ENCODE measurements at regions not wholly inside any gene's neighbourhood (a gene's known extent, or its start where the extent isn't known, plus 50 kb on each side); places are given as distances from the start of the nearest gene placed in this dataset.
"Not testable (repeated sequence)": the region's sequence is repeated elsewhere in the genome, so short reads cannot be mapped to it uniquely, and the experiment has no call there.

DNA sequence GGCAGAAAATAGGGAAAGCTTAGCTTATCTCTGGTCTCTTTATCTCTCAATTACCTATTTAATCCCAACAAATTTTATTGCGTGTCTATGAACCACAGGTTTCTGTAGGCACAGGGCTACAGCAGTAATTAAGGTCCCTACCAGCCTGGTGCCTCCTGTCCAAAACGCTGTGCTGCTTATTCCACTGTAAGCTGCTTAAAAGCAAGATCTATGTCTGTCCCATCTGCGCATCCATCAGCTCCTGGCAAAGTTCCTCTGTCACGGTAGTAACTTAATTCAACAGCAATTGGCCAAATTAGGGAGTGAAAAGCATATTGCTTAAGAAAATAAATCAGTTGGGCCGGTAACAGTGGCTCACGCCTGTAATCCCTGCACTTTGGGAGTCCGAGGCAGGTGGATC is 235.8 kb upstream of the VLDLR start:
- in situ Hi-C loops (cut with MboI) = loop anchor here (10.0 kb wide), 1 partner anchor 61 kb away; no protein-coding TSS in a partner anchor
- no peaks in the 10 kb centered on the region for H3K4me1 ChIP-seq (ENCODE audit: insufficient read depth)
- H3K27me3 ChIP-seq (replicated peaks; ENCODE audit: insufficient read depth) = peaks cover 9% of the 10 kb centered on the region
- DNase-seq = no peak
- no peaks in the 10 kb centered on the region for H3K9me2 ChIP-seq (ENCODE audit: insufficient read depth)
- H3K27ac ChIP-seq = no peak overlapping the region
- H3K9ac ChIP-seq = no peak overlapping the region
- H4K20me1 ChIP-seq (ENCODE audit: insufficient read depth) = no peaks in the 10 kb centered on the region
- no peak overlapping the region for H3K4me3 ChIP-seq
- TF ChIP-seq EZH2 (IDR thresholded peaks at IDR 0.05; ENCODE audit: insufficient read depth, poor library complexity, severe bottlenecking) (no peak), EZH2phosphoT487 (IDR thresholded peaks at IDR 0.05; ENCODE audit: insufficient read depth, low read depth) (no peak)
- no peaks in the 10 kb centered on the region for H3K9me3 ChIP-seq (ENCODE audit: low read depth)
- H3F3A ChIP-seq (ENCODE audit: insufficient read depth) = no peaks in the 10 kb centered on the region
- H2AFZ ChIP-seq = no peak overlapping the region
- H3K36me3 ChIP-seq (ENCODE audit: low read depth) = no peaks in the 10 kb centered on the region
- H3K4me2 ChIP-seq (ENCODE audit: unreplicated experiment) = no peak overlapping the region
- H3K79me2 ChIP-seq (ENCODE audit: insufficient read depth) = no peaks in the 10 kb centered on the region
- 61 to 63% methylated on average over 7 of the region's 7 CpGs for WGBS, 2 experiments (ENCODE audit: low coverage in 1 of 2, low lambda C conversion rate in 2 of 2, missing lambda C conversion rate in 2 of 2)

DNA sequence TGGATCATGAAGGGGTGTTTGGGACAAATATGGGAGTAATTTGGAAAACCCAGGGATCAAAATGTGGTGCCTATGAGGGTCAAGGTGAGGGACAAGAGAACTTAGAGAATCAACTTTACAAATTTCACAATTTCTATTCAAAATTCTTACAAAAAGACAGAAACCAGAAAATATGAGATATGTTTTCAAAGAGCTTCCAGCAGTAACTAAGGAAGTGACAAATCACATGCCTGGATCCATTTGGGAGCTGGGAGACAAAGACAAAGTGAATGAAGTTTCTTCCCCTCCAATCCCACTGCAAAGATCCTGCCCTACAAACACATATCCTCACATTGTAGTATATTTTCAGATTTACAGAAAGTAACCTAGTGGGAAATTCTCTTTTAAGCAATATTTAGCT is 235.0 kb upstream of the VLDLR start:
- Histone ChIP-seq H3K9me2 (ENCODE audit: insufficient read depth) (no peaks in the 10 kb centered on the region), H4K20me1 (ENCODE audit: insufficient read depth) (no peaks in the 10 kb centered on the region), H3K79me2 (ENCODE audit: insufficient read depth) (no peaks in the 10 kb centered on the region), H2AFZ (0 out of 2 replicates have a peak overlapping the region, but pooled peaks have one; percentile 0), H3F3A (ENCODE audit: insufficient read depth) (no peaks in the 10 kb centered on the region), H3K4me1 (ENCODE audit: insufficient read depth) (no peaks in the 10 kb centered on the region), H3K4me2 (ENCODE audit: unreplicated experiment) (no peak overlapping the region), H3K27me3 (replicated peaks; ENCODE audit: insufficient read depth) (peaks cover 9% of the 10 kb centered on the region), H3K27ac (no peak overlapping the region), H3K4me3 (no peak overlapping the region), H3K36me3 (ENCODE audit: low read depth) (no peaks in the 10 kb centered on the region), H3K9me3 (ENCODE audit: low read depth) (no peaks in the 10 kb centered on the region), H3K9ac (no peak overlapping the region)
- DNase-seq = no peak
- TF ChIP-seq EZH2 (IDR thresholded peaks at IDR 0.05; ENCODE audit: insufficient read depth, poor library complexity, severe bottlenecking) = no peak
- no peak for TF ChIP-seq EZH2phosphoT487 (IDR thresholded peaks at IDR 0.05; ENCODE audit: insufficient read depth, low read depth)
- in situ Hi-C loops (cut with MboI) = loop anchor here (10.0 kb wide), 1 partner anchor 62 kb away; no protein-coding TSS in a partner anchor

DNA sequence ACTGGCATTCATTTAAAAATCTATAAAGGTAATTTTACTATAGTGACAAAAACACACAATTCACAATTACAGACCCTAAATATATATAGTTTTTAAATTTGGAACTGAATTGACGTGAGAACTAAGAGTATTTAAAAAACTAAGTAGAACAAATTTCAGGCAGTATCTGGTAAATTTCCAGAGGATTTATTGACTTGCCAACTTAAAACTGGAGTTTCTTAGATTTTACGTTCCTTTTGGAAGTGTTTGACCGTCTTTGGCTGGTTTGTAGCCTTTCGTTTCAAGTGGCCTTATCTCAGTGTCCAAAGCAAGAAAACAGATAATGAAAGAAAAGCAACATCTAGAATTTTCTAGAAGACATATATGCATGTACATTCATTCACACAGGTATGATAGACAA is 234.4 kb upstream of the VLDLR start:
- H3K79me2 ChIP-seq (ENCODE audit: insufficient read depth) = no peaks in the 10 kb centered on the region
- no peak for DNase-seq
- WGBS, 2 experiments (ENCODE audit: low coverage in 1 of 2, low lambda C conversion rate in 2 of 2, missing lambda C conversion rate in 2 of 2) = 8 to 11% methylated on average over 4 of the region's 4 CpGs
- no peaks in the 10 kb centered on the region for H3F3A ChIP-seq (ENCODE audit: insufficient read depth)
- no peaks in the 10 kb centered on the region for H4K20me1 ChIP-seq (ENCODE audit: insufficient read depth)
- H3K36me3 ChIP-seq (ENCODE audit: low read depth) = no peaks in the 10 kb centered on the region
- no peaks in the 10 kb centered on the region for H3K4me1 ChIP-seq (ENCODE audit: insufficient read depth)
- no peak overlapping the region for H2AFZ ChIP-seq
- peaks cover 9% of the 10 kb centered on the region for H3K27me3 ChIP-seq (replicated peaks; ENCODE audit: insufficient read depth)
- H3K4me3 ChIP-seq = no peak overlapping the region
- H3K27ac ChIP-seq = no peak overlapping the region
- no peaks in the 10 kb centered on the region for H3K9me2 ChIP-seq (ENCODE audit: insufficient read depth)
- H3K9ac ChIP-seq = no peak overlapping the region
- in situ Hi-C loops (cut with MboI) = loop anchor here (10.0 kb wide), 1 partner anchor 62 kb away; no protein-coding TSS in a partner anchor
- TF ChIP-seq EZH2phosphoT487 (IDR thresholded peaks at IDR 0.05; ENCODE audit: insufficient read depth, low read depth) (no peak), EZH2 (IDR thresholded peaks at IDR 0.05; ENCODE audit: insufficient read depth, poor library complexity, severe bottlenecking) (no peak)
- no peaks in the 10 kb centered on the region for H3K9me3 ChIP-seq (ENCODE audit: low read depth)
- H3K4me2 ChIP-seq (ENCODE audit: unreplicated experiment) = no peak overlapping the region

DNA sequence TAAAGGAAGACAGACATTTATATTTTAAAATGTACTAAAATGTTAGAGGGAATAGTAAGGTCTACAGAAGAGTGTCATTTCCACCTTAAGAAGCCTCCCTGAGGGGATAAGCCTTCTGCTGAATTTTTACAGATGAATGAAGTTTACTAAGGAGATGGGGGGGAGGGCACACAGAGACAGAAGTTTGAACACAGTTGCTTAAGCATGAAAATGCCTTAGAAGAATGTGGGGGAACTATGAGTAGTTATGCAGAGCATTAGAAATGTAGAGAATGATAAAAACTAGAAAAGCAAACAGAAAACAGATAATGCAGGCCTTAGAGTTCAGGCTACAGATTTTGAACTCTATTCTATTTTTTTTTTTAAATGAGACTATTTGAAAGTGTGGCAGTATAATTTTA is 232.2 kb upstream of the VLDLR start:
- H3K27me3 ChIP-seq (replicated peaks; ENCODE audit: insufficient read depth) = no peaks in the 10 kb centered on the region; the same call in 1 of the 2 replicates
- no peaks in the 10 kb centered on the region for H4K20me1 ChIP-seq (ENCODE audit: insufficient read depth)
- no peak overlapping the region for H3K9ac ChIP-seq
- no peaks in the 10 kb centered on the region for H3K4me1 ChIP-seq (ENCODE audit: insufficient read depth)
- in situ Hi-C loops (cut with MboI) = loop anchor here (10.0 kb wide), 1 partner anchor 65 kb away; no protein-coding TSS in a partner anchor
- H3F3A ChIP-seq (ENCODE audit: insufficient read depth) = no peaks in the 10 kb centered on the region
- H3K4me2 ChIP-seq (ENCODE audit: unreplicated experiment) = no peak overlapping the region
- no peaks in the 10 kb centered on the region for H3K36me3 ChIP-seq (ENCODE audit: low read depth)
- TF ChIP-seq EZH2 (IDR thresholded peaks at IDR 0.05; ENCODE audit: insufficient read depth, poor library complexity, severe bottlenecking) (no peak), EZH2phosphoT487 (IDR thresholded peaks at IDR 0.05; ENCODE audit: insufficient read depth, low read depth) (no peak)
- H2AFZ ChIP-seq = no peak overlapping the region
- DNase-seq = peak; percentile 18
- no peak overlapping the region for H3K4me3 ChIP-seq
- no peaks in the 10 kb centered on the region for H3K79me2 ChIP-seq (ENCODE audit: insufficient read depth)
- H3K9me2 ChIP-seq (ENCODE audit: insufficient read depth) = no peaks in the 10 kb centered on the region
- no peaks in the 10 kb centered on the region for H3K9me3 ChIP-seq (ENCODE audit: low read depth)
- no peak overlapping the region for H3K27ac ChIP-seq

DNA sequence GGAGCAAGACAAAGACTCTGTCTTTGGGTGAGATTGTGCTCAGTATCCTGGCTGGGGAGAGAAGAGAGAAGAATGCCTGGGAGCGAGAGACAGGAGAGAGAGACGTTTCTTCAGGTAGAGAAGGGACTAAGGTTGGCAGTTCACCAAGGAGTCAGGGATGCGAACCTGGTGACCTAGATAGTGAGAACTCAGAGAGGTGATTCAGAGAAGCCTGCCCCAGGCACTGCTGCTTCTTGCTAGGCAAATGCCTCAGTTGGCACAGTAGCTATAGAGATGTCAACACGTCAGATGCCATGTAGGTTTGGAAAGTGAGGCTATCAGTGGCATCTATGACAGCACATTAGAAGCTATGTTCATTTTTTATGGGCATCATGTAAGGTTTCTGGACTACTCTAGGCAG is 231.6 kb upstream of the VLDLR start:
- WGBS, 2 experiments (ENCODE audit: low coverage in 1 of 2, low lambda C conversion rate in 2 of 2, missing lambda C conversion rate in 2 of 2) = 37 to 52% methylated on average over 4 of the region's 4 CpGs
- H3K4me1 ChIP-seq (ENCODE audit: insufficient read depth) = no peaks in the 10 kb centered on the region
- peak; percentile 5 for DNase-seq
- H2AFZ ChIP-seq = no peak overlapping the region
- no peak overlapping the region for H3K4me2 ChIP-seq (ENCODE audit: unreplicated experiment)
- no peaks in the 10 kb centered on the region for H3K79me2 ChIP-seq (ENCODE audit: insufficient read depth)
- H3K27me3 ChIP-seq (replicated peaks; ENCODE audit: insufficient read depth) = no peaks in the 10 kb centered on the region
- H3K9me2 ChIP-seq (ENCODE audit: insufficient read depth) = no peaks in the 10 kb centered on the region
- TF ChIP-seq EZH2phosphoT487 (IDR thresholded peaks at IDR 0.05; ENCODE audit: insufficient read depth, low read depth) = no peak
- no peak for TF ChIP-seq EZH2 (IDR thresholded peaks at IDR 0.05; ENCODE audit: insufficient read depth, poor library complexity, severe bottlenecking)
- H3K27ac ChIP-seq = no peak overlapping the region
- in situ Hi-C loops (cut with MboI) = no loop called here
- H3K9ac ChIP-seq = no peak overlapping the region
- H3F3A ChIP-seq (ENCODE audit: insufficient read depth) = no peaks in the 10 kb centered on the region
- H4K20me1 ChIP-seq (ENCODE audit: insufficient read depth) = no peaks in the 10 kb centered on the region
- no peaks in the 10 kb centered on the region for H3K9me3 ChIP-seq (ENCODE audit: low read depth)
- no peaks in the 10 kb centered on the region for H3K36me3 ChIP-seq (ENCODE audit: low read depth)
- no peak overlapping the region for H3K4me3 ChIP-seq

DNA sequence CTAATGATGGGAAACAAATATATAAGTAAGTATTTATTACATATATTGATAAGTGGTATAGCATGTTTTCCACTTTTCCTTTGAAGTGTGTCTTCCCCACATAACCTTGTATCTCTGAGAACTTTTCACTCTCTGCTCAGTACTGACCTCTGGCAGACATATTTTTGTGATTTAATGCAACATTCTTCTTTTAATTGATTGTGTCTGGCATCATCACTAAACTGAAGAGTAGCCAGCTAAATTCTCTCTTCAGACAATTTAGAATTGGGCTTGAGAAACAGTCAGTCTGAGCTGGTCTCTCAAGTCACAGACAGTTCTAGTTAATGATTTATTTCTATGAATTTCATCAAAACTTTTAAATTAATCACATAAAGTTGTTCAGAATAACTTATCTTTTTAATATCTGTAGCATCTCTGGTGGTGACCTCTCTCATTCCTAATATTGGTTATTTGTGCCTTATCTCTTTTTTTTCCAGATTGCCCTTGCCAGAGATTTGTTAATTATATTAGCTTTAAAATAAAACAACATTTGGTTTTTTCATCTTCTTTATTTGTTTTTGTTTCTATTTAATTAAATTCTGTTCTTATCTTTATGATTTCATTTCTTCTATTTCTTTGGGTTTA is 230.0 kb upstream of the VLDLR start:
- H3K9me3 ChIP-seq (ENCODE audit: low read depth); H3K4me1 ChIP-seq (ENCODE audit: insufficient read depth); H3K27ac ChIP-seq; H3K9me2 ChIP-seq (ENCODE audit: insufficient read depth); in situ Hi-C loops (cut with MboI); H3K4me3 ChIP-seq; H3K36me3 ChIP-seq (ENCODE audit: low read depth); DNase-seq; H2AFZ ChIP-seq; H3K27me3 ChIP-seq (replicated peaks; ENCODE audit: insufficient read depth); H3K9ac ChIP-seq; H4K20me1 ChIP-seq (ENCODE audit: insufficient read depth); H3K4me2 ChIP-seq (ENCODE audit: unreplicated experiment); H3F3A ChIP-seq (ENCODE audit: insufficient read depth); H3K79me2 ChIP-seq (ENCODE audit: insufficient read depth): not testable (repeated sequence)

DNA sequence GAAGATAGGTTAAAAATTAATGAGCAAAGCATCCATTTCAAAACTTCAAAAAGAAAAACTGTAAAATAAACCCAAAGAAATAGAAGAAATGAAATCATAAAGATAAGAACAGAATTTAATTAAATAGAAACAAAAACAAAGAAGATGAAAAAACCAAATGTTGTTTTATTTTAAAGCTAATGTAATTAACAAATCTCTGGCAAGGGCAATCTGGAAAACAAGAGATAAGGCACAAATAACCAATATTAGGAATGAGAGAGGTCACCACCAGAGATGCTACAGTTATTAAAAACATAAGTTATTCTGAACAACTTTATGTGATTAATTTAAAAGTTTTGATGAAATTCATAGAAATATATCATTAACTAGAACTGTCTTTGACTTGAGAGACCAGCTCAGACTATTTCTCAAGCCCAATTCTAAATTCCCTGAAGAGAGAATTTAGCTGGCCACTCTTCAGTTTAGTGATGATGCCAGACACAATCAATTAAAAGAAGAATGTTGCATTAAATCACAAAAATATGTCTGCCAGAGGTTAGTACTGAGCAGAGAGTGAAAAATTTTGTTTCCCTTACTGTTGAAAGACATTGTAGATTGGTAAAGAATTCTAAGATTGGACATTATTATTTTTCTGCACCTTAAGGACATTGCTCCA is 227.4 kb upstream of the VLDLR start:
- H3K4me2 ChIP-seq (ENCODE audit: unreplicated experiment); H4K20me1 ChIP-seq (ENCODE audit: insufficient read depth); H3K4me3 ChIP-seq; H3K9me2 ChIP-seq (ENCODE audit: insufficient read depth); H3K9me3 ChIP-seq (ENCODE audit: low read depth); H3F3A ChIP-seq (ENCODE audit: insufficient read depth); H3K9ac ChIP-seq; H3K27ac ChIP-seq; H3K36me3 ChIP-seq (ENCODE audit: low read depth); DNase-seq; H3K79me2 ChIP-seq (ENCODE audit: insufficient read depth); in situ Hi-C loops (cut with MboI); H3K27me3 ChIP-seq (replicated peaks; ENCODE audit: insufficient read depth); H3K4me1 ChIP-seq (ENCODE audit: insufficient read depth); H2AFZ ChIP-seq: not testable (repeated sequence)

All from GM23248 (cell line).